Karpas-422 (cell line): ENCODE measurements at regions not wholly inside any gene's neighbourhood (a gene's known extent, or its start where the extent isn't known, plus 50 kb on each side); places are given as distances from the start of the nearest gene placed in this dataset.

Experiments used
- DNase-seq: peaks from one replicate; pipeline ENCODE4 v3.0.0-alpha.2; 2015
- H2AFZ ChIP-seq: fragments of 200-600 bp; sonication (generic); 2 replicates; pipeline ENCODE4 v1.6.1; 2014; ENCODE audit warnings: antibody characterized with exemption, low read length, mixed read lengths
- H3K27ac ChIP-seq: fragments of 200-600 bp; sonication (generic); 2 replicates; pipeline ENCODE4 v1.5.1; 2014; ENCODE audit warnings: mild to moderate bottlenecking, low read length, moderate library complexity
- H3K27me3 ChIP-seq: fragments of 200-600 bp; sonication (generic); 2 replicates; pipeline ENCODE4 v1.6.1; 2014; ENCODE audit warnings: low read length, mixed read lengths
- H3K36me3 ChIP-seq: fragments of 200-600 bp; sonication (generic); 2 replicates; pipeline ENCODE4 v1.6.1; 2014; ENCODE audit warnings: low read length, mixed read lengths; ENCODE audit not compliant: insufficient read depth
- H3K4me1 ChIP-seq: fragments of 200-600 bp; sonication (generic); 2 replicates; pipeline ENCODE4 v1.6.1; 2014; ENCODE audit warnings: mild to moderate bottlenecking, low read length, mixed read lengths
- H3K4me2 ChIP-seq: fragments of 200-600 bp; sonication (generic); 2 replicates; pipeline ENCODE4 v1.6.1; 2014; ENCODE audit warnings: low read length, low read depth, mild to moderate bottlenecking; ENCODE audit not compliant: poor library complexity, severe bottlenecking
- H3K4me3 ChIP-seq: fragments of 200-600 bp; sonication (generic); 2 replicates; pipeline ENCODE4 v1.5.1; 2014; ENCODE audit warnings: mild to moderate bottlenecking, antibody characterized with exemption, low read length, mixed read lengths
- H3K79me2 ChIP-seq: fragments of 200-600 bp; sonication (generic); 2 replicates; pipeline ENCODE4 v1.6.1; 2014; ENCODE audit warnings: mild to moderate bottlenecking, low read length, mixed read lengths
- H3K9ac ChIP-seq: fragments of 200-600 bp; sonication (generic); 2 replicates; pipeline ENCODE4 v1.6.0; 2014; ENCODE audit warnings: low read length
- H3K9me2 ChIP-seq: fragments of 200-600 bp; sonication (generic), shearing (Covaris generic); replicated peaks from 2 replicates; pipeline ENCODE4 v1.6.0; 2014; ENCODE audit warnings: mild to moderate bottlenecking, low read length, moderate library complexity; ENCODE audit not compliant: insufficient read depth
- H3K9me3 ChIP-seq: fragments of 300-700, 200-600 bp; sonication (generic); 2 replicates; pipeline ENCODE4 v1.6.1; 2014; ENCODE audit warnings: low read length, mixed read lengths
- H4K20me1 ChIP-seq: fragments of 200-600 bp; sonication (generic); 2 replicates; pipeline ENCODE4 v1.6.1; 2014; ENCODE audit warnings: mild to moderate bottlenecking, antibody characterized with exemption, low read length, low read depth; ENCODE audit not compliant: insufficient read depth

DNA sequence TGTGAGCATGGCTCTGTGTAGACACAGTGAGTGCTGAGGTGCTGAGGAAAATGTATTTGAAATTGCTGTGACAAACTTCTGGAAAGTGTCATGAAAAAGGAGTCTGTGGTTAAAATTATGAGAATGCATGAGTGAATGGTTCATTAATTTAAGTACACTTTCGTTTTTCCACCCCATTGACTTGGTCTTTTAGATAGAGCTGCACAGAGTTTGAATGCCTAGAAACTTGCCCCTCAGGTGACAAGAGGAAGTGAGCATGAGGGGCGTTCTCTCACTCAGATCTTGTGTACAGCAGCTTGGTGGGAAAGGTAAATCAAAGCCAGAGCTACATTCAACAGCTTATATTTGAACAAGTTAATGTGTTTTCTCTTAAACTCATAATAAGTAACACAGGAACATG, 296.8 kb downstream of the WDR72 start:
- Histone ChIP-seq H3K36me3 (no peaks in the 10 kb centered on the region), H3K4me1 (peaks cover 1% of the 10 kb centered on the region), H2AFZ (no peak overlapping the region), H3K27me3 (no peaks in the 10 kb centered on the region), H4K20me1 (no peaks in the 10 kb centered on the region), H3K79me2 (no peaks in the 10 kb centered on the region), H3K4me2 (no peak overlapping the region), H3K9me3 (no peaks in the 10 kb centered on the region), H3K27ac (no peak overlapping the region), H3K9me2 (no peaks in the 10 kb centered on the region), H3K4me3 (no peak overlapping the region), H3K9ac (no peak overlapping the region)
- DNase-seq: no peak

DNA sequence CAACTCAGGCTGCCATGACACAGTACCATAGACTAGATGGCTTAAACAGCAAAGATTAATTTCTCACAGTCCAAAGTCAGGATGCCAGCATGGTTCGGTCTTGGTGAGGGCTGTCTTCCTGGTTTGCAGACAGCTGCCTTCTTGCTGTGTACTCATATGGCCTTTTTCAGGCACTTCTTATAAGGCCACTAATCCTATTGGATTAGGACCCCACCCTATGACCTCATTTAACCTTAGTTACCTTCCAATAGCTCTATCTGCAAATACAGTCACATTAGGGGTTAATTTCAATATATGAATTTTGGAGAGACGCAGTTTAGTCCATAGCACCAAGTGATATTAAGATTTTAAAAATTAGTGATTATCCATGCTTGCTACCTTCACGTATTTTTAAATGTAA, 297.8 kb downstream of the WDR72 start:
- Histone ChIP-seq H3K9me2 (no peaks in the 10 kb centered on the region), H3K27ac (no peak overlapping the region), H3K4me2 (no peak overlapping the region), H3K27me3 (no peaks in the 10 kb centered on the region; the same call in 1 of the 2 replicates), H3K9ac (no peak overlapping the region), H3K36me3 (no peaks in the 10 kb centered on the region), H3K4me3 (no peak overlapping the region), H3K79me2 (no peaks in the 10 kb centered on the region), H3K4me1 (peaks cover 8% of the 10 kb centered on the region), H4K20me1 (no peaks in the 10 kb centered on the region), H3K9me3 (no peaks in the 10 kb centered on the region), H2AFZ (no peak overlapping the region)
- DNase-seq: no peak

DNA sequence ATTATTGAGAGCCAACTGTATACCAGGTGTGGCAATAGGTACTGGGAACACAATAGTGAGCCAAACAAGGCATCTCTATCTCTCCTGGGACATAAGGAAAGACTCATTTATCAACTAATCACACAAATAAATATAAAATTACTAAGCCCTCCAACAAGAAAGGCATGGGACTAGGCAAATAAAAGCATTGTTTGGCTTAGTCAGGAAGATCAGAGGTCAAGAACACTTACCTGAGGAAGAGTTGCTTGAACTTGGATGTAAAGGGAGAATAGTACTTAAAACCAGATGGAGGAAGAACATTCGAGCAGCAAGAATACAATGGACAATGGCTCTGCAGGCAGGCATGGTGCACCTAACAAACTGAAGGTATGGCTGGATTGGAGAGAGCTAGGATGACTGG, 300.7 kb downstream of the WDR72 start:
- H3K36me3 ChIP-seq: no peaks in the 10 kb centered on the region
- no peak overlapping the region for H3K4me3 ChIP-seq
- no peaks in the 10 kb centered on the region for H3K9me3 ChIP-seq
- no peak overlapping the region for H3K9ac ChIP-seq
- H2AFZ ChIP-seq: no peak overlapping the region
- H3K79me2 ChIP-seq: no peaks in the 10 kb centered on the region
- H3K9me2 ChIP-seq: no peaks in the 10 kb centered on the region
- peaks cover 8% of the 10 kb centered on the region for H3K4me1 ChIP-seq
- no peak overlapping the region for H3K27ac ChIP-seq
- no peak overlapping the region for H3K4me2 ChIP-seq
- H3K27me3 ChIP-seq: no peaks in the 10 kb centered on the region; the same call in 1 of the 2 replicates
- no peaks in the 10 kb centered on the region for H4K20me1 ChIP-seq
- no peak for DNase-seq

GRCh38 chr15:53457479-53457878, 302.0 kb downstream of the WDR72 start:
- H3K27ac ChIP-seq: no peak overlapping the region
- H3K36me3 ChIP-seq: no peaks in the 10 kb centered on the region
- no peak overlapping the region for H2AFZ ChIP-seq
- no peak overlapping the region for H3K9ac ChIP-seq
- DNase-seq: no peak
- no peaks in the 10 kb centered on the region for H4K20me1 ChIP-seq
- no peak overlapping the region for H3K4me3 ChIP-seq
- H3K9me2 ChIP-seq: no peaks in the 10 kb centered on the region
- no peaks in the 10 kb centered on the region; the same call in 1 of the 2 replicates for H3K27me3 ChIP-seq
- no peaks in the 10 kb centered on the region for H3K79me2 ChIP-seq
- no peak overlapping the region for H3K4me2 ChIP-seq
- H3K4me1 ChIP-seq: peaks cover 8% of the 10 kb centered on the region
- H3K9me3 ChIP-seq: no peaks in the 10 kb centered on the region

DNA sequence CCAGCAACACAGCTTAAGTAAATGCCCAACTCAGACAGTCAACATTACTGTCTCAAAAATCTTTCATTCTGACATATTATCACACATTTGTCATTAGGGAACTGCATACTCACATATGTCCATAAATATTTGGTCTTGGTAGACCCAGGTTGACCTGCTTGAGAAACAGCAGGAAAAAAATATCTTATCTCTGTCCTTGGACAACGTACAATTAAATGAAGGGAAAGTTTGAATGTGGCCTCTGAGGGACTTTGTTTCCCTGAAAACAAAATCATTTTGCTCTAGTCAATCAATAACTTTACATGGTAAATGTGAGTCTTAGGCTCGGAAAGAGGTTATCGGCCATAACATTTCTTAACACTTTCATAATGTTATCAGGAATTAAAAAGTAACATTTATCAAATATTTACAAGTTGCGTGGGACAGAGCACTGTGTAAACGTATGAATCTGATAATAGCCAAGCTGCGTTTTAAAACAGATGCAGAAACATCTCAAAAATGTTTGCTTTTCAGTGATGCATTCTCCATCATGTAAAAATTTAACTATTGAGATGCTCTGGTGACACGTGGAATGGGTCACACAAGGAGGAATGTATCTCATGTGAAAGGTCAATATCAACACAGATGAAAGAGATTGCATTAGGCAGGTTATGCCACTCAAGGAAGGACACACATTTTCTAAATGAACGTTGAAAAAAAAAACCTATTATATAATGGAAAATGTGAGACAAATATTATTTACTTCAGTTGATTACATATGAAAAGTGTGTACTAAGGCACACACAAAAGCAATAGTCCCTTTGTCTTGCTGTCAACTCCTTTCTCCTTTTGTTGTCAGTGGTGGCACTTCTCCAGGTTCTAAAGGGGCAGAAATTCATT, 304.4 kb downstream of the WDR72 start:
- no peak for DNase-seq
- Histone ChIP-seq H3K79me2 (no peaks in the 10 kb centered on the region), H4K20me1 (no peaks in the 10 kb centered on the region), H3K4me1 (peaks cover 8% of the 10 kb centered on the region), H3K4me2 (no peak overlapping the region), H3K27me3 (no peaks in the 10 kb centered on the region; the same call in 1 of the 2 replicates), H3K9me2 (no peaks in the 10 kb centered on the region), H3K4me3 (no peak overlapping the region), H3K36me3 (no peaks in the 10 kb centered on the region), H3K9me3 (no peaks in the 10 kb centered on the region), H3K9ac (no peak overlapping the region), H3K27ac (no peak overlapping the region), H2AFZ (no peak overlapping the region)

GRCh38 chr15:53454535-53454842, 305.0 kb downstream of the WDR72 start:
- no peak overlapping the region for H3K4me3 ChIP-seq
- no peaks in the 10 kb centered on the region; the same call in 1 of the 2 replicates for H3K27me3 ChIP-seq
- no peak overlapping the region for H2AFZ ChIP-seq
- no peak overlapping the region for H3K4me2 ChIP-seq
- no peaks in the 10 kb centered on the region for H4K20me1 ChIP-seq
- H3K9me3 ChIP-seq: no peaks in the 10 kb centered on the region
- no peaks in the 10 kb centered on the region for H3K36me3 ChIP-seq
- peaks cover 8% of the 10 kb centered on the region for H3K4me1 ChIP-seq
- H3K9me2 ChIP-seq: no peaks in the 10 kb centered on the region
- no peaks in the 10 kb centered on the region for H3K79me2 ChIP-seq
- no peak for DNase-seq
- H3K9ac ChIP-seq: no peak overlapping the region
- H3K27ac ChIP-seq: no peak overlapping the region

DNA sequence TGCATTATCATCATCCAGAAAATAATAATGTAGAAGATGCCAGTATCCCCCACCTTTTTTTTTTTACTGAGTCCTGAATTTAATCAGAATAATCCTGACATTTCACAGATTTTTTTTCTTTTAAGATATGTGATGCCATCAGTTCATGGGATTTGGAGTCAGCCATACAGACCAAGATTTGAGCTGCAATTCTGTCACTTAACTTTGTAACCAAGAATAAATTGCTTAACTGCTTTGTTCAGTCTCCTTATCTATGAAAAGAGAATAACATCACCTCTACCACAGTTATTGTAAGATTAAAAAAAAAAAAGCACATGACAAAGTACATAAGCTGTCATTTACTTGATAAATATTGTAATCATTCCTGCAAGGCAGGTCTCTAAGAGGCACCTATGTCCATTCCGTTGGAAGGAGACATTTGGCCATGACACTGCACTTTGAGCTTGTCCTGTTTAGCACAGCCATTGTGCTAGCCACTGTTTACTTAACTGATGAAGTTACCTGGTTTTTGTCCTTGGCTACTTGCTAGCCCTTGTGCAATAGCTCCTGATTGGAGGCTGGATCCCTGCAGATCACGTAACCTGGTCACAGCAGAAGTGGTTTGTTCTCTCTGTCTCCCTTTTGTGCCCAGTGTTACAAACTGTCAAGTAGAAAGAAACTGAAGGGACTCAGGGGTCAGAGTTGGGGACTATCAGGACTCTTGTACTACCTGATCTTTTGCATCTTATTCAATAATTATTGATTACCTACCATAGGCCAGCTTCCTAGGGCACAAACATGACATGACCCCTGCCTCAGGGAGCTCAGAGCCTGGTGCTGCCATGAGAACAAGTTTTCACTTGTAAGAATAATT, 306.0 kb downstream of the WDR72 start:
- H3K79me2 ChIP-seq: no peaks in the 10 kb centered on the region
- no peak overlapping the region for H3K27ac ChIP-seq
- H3K4me3 ChIP-seq: no peak overlapping the region
- H3K9ac ChIP-seq: no peak overlapping the region
- no peak overlapping the region for H3K4me2 ChIP-seq
- no peak overlapping the region for H2AFZ ChIP-seq
- no peaks in the 10 kb centered on the region for H3K36me3 ChIP-seq
- H3K4me1 ChIP-seq: peaks cover 8% of the 10 kb centered on the region
- no peaks in the 10 kb centered on the region; the same call in 1 of the 2 replicates for H3K9me2 ChIP-seq
- no peaks in the 10 kb centered on the region; the same call in 1 of the 2 replicates for H3K27me3 ChIP-seq
- H4K20me1 ChIP-seq: no peaks in the 10 kb centered on the region
- peak; percentile 2 for DNase-seq
- no peaks in the 10 kb centered on the region for H3K9me3 ChIP-seq

DNA sequence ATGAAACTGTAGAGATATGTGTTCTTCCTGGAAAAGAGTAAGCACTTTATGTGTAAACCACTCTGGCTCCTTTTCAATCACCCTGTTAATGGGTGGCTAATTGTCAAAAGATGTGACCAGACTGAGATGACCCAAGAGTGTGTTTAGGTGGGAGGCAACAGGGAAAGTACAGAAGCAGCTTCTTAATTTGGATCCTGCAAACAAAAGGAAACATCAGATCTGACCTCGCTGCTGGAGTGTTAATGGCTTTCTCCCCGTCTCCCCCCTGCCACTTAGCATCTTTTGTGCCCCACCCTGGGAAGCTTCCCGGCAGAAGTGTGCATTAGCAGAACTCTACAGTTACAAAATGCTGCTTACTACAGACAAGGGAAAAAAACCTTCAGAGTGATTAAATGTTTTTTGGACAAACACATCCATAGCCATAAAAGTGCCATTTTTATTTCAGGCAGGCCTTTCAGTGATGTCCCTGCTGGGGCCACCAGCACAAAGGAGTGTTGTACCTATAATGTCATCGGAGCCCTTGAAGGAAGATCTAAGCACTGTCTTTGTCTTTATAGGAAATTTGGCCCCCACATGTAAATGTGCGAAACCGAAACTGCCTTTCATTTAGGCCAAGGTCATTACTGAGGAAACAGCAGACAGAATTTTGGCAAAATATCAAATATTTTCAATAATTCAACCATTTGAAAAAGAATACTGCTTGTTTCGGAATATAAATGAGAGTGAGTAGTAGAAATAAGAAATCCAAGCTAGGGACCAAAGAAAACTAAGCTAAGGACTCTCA, 311.0 kb downstream of the WDR72 start:
- Histone ChIP-seq H3K27ac (no peak overlapping the region), H3K79me2 (no peaks in the 10 kb centered on the region), H3K4me1 (no peaks in the 10 kb centered on the region), H3K4me2 (no peak overlapping the region), H3K9me2 (no peaks in the 10 kb centered on the region; the same call in 1 of the 2 replicates), H3K27me3 (no peaks in the 10 kb centered on the region), H4K20me1 (no peaks in the 10 kb centered on the region), H3K36me3 (no peaks in the 10 kb centered on the region), H3K9me3 (no peaks in the 10 kb centered on the region), H3K4me3 (no peak overlapping the region), H3K9ac (no peak overlapping the region), H2AFZ (no peak overlapping the region)
- DNase-seq: no peak
